HFFc6 (cell line): ENCODE measurements at regions not wholly inside any gene's neighbourhood (a gene's known extent, or its start where the extent isn't known, plus 50 kb on each side); places are given as distances from the start of the nearest gene placed in this dataset.

ENCODE experiments used
- DNase-seq: peaks from one replicate; pipeline ENCODE4 v3.0.0-alpha.2; 2018
- H3K27ac Mint-ChIP-seq: 2 replicates; pipeline ENCODE4 v1.8.0; 2020; ENCODE audit warnings: mild to moderate bottlenecking, mixed read lengths
- H3K27me3 Mint-ChIP-seq: 2 replicates; pipeline ENCODE4 v1.8.0; 2021; ENCODE audit warnings: mild to moderate bottlenecking, moderate library complexity, mixed read lengths; ENCODE audit not compliant: insufficient read depth
- H3K36me3 Mint-ChIP-seq: 2 replicates; pipeline ENCODE4 v1.8.0; 2021; ENCODE audit warnings: low read depth, mixed read lengths
- H3K4me1 Mint-ChIP-seq: 2 replicates; pipeline ENCODE4 v1.8.0; 2020; ENCODE audit warnings: low read depth, mixed read lengths
- H3K4me3 Mint-ChIP-seq: 2 replicates; pipeline ENCODE4 v1.8.0; 2020; ENCODE audit warnings: mild to moderate bottlenecking, moderate library complexity, mixed read lengths
- H3K9me3 Mint-ChIP-seq: 2 replicates; pipeline ENCODE4 v1.8.0; 2020; ENCODE audit warnings: mild to moderate bottlenecking, mixed read lengths
- CTCF ChIP-seq: fragments of 200-600 bp; sonication (generic); IDR thresholded peaks from 2 replicates; pipeline ENCODE4 v1.5.0; 2021; ENCODE audit warnings: antibody characterized with exemption, mild to moderate bottlenecking

- Mint-ChIP-seq H3K27ac (no peak overlapping the region), H3K4me3 (no peak overlapping the region), H3K36me3 (no peaks in the 10 kb centered on the region), H3K9me3 (no peaks in the 10 kb centered on the region), H3K4me1 (no peaks in the 10 kb centered on the region), H3K27me3 (no peaks in the 10 kb centered on the region)
- DNase-seq, result no peak
- TF ChIP-seq CTCF, result no peak
Observed at GRCh38 chr15:95825671-95826411, 504.7 kb upstream of the NR2F2 start.

- H3K4me3 Mint-ChIP-seq, result no peak overlapping the region
- DNase-seq, result peak; percentile 6
- no peaks in the 10 kb centered on the region for H3K4me1 Mint-ChIP-seq
- peak; percentile 33 for TF ChIP-seq CTCF
- H3K27ac Mint-ChIP-seq, result no peak overlapping the region
- H3K27me3 Mint-ChIP-seq, result no peaks in the 10 kb centered on the region
- no peaks in the 10 kb centered on the region for H3K36me3 Mint-ChIP-seq
- H3K9me3 Mint-ChIP-seq, result no peaks in the 10 kb centered on the region
Observed at GRCh38 chr15:95826412-95827195, 503.9 kb upstream of the NR2F2 start.

GRCh38 chr15:95829062-95829461, 501.4 kb upstream of the NR2F2 start:
- no peaks in the 10 kb centered on the region for H3K9me3 Mint-ChIP-seq
- H3K36me3 Mint-ChIP-seq, result no peaks in the 10 kb centered on the region
- TF ChIP-seq CTCF, result no peak
- no peak for DNase-seq
- H3K4me3 Mint-ChIP-seq, result no peak overlapping the region
- H3K4me1 Mint-ChIP-seq, result no peaks in the 10 kb centered on the region
- H3K27me3 Mint-ChIP-seq, result no peaks in the 10 kb centered on the region
- no peak overlapping the region for H3K27ac Mint-ChIP-seq

GRCh38 chr15:95830281-95830680, 500.2 kb upstream of the NR2F2 start:
- H3K4me1 Mint-ChIP-seq, result no peaks in the 10 kb centered on the region
- no peak overlapping the region for H3K27ac Mint-ChIP-seq
- TF ChIP-seq CTCF, result no peak
- no peaks in the 10 kb centered on the region for H3K9me3 Mint-ChIP-seq
- no peak overlapping the region for H3K4me3 Mint-ChIP-seq
- no peaks in the 10 kb centered on the region for H3K36me3 Mint-ChIP-seq
- DNase-seq, result no peak
- no peaks in the 10 kb centered on the region for H3K27me3 Mint-ChIP-seq

- Mint-ChIP-seq H3K27me3 (no peaks in the 10 kb centered on the region), H3K4me1 (peaks cover 5% of the 10 kb centered on the region; the same call in 1 of the 2 replicates), H3K36me3 (no peaks in the 10 kb centered on the region), H3K9me3 (no peaks in the 10 kb centered on the region), H3K27ac (no peak overlapping the region), H3K4me3 (no peak overlapping the region)
- TF ChIP-seq CTCF, result no peak
- DNase-seq, result no peak
Observed at GRCh38 chr15:95832668-95833067, 497.8 kb upstream of the NR2F2 start.
